ENCODE measurements at regions not wholly inside any gene's neighbourhood (a gene's known extent, or its start where the extent isn't known, plus 50 kb on each side); places are given as distances from the start of the nearest gene placed in this dataset.

DNA sequence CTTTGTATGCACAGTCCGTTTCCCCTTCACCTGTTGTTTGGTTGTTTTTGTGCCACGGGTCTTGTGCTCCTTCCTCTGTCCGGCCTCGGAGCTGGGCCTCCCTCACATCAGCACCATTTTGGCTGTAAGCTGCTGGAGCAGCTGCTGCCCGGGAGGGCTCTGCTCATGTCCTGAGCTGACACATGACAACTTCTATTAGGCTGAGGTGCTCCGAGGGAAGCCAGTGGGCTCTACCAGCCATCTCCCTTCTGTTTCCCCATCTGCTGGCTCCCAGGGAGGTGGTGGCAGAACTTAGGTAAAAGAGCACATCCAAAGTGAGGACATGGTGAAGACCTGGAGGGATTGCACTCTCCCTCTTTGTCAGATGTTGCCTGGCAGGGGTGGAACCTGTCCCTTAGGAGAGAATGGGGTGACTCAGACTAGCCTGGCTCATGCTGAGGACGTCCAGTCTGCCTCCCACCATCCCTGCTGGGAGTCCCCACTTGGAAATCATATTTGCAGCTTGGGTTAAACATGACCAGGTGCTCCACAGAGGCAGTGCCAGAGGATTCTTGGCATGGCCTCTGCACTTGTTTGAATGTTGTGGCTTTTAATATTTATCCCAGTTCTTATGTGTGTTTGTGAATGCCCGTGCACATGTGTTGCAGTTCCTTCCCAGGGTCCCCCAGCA, 49.8 kb upstream of the TNP1 start:
- Histone ChIP-seq H3K9ac (ENCODE audit: low read length) (no peak overlapping the region), H3K9me3 (ENCODE audit: control insufficient read depth, low read length) (no peaks in the 10 kb centered on the region), H3K36me3 (ENCODE audit: control insufficient read depth, insufficient read depth, low read length, severe bottlenecking) (no peaks in the 10 kb centered on the region), H3K4me3 (ENCODE audit: low read length) (no peak overlapping the region), H3K4me1 (ENCODE audit: control insufficient read depth, insufficient read depth, low read length) (peaks cover 11% of the 10 kb centered on the region), H3K27me3 (replicated peaks; ENCODE audit: control insufficient read depth, insufficient read depth, low read length) (peaks cover 3% of the 10 kb centered on the region)
- DNase-seq (ENCODE audit: low read depth): no peak

Measured in adipocyte (in vitro differentiated cells).